HG02763 (cell line): ENCODE measurements at regions not wholly inside any gene's neighbourhood (a gene's known extent, or its start where the extent isn't known, plus 50 kb on each side); places are given as distances from the start of the nearest gene placed in this dataset.
"Not testable (repeated sequence)": the region's sequence is repeated elsewhere in the genome, so short reads cannot be mapped to it uniquely, and the experiment has no call there.

Experiments used
- ATAC-seq: cut with Tn5 transposase; IDR thresholded peaks from one replicate; pipeline ENCODE4 v1.9.1; 2021; ENCODE audit warnings: mild to moderate bottlenecking, moderate library complexity; ENCODE audit not compliant: unreplicated experiment

- ATAC-seq, result no peak
Measured at GRCh38 chr18:78240627-78241252, 738.9 kb upstream of the SALL3 start.

DNA sequence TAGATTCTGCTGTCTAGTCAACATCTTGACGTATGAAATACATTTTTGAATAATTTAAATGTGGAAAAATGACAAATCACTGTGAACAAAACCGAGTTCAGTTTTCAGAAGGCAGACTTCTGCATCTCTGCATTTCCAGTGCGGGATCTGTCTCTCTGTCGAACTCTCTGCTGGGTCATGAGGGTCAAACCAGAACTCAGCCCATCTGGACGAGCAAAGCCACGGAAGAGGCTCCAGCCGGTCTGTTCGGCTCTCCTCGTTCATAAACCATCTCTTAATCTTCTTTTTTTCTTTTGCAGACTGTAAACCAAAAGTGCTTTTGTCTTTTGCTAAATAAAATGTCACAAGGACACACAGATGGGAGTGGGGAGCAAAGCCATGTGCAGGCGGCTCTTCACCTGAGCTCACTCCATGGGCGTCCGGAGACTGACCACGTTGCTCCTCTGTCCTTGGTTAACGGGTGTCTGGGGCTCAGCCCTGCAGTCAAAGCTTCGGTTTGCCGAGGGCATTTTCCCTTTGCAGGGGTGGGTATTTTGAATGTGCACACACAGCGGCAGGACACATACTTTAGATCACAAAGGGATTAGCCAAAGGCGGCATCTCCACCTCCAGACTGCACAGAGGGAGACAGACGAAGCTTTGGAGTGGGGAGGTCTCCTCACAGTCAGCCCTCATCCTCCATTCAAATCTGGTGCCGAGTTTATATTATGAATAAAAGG lies 737.9 kb upstream of the SALL3 start:
- no peak for ATAC-seq

- ATAC-seq, result no peak
Measured at GRCh38 chr18:78242254-78242643, 737.4 kb upstream of the SALL3 start.

GRCh38 chr18:78242806-78243205 lies 736.8 kb upstream of the SALL3 start:
- ATAC-seq, result no peak

GRCh38 chr18:78244779-78245178 lies 734.8 kb upstream of the SALL3 start:
- no peak for ATAC-seq

DNA sequence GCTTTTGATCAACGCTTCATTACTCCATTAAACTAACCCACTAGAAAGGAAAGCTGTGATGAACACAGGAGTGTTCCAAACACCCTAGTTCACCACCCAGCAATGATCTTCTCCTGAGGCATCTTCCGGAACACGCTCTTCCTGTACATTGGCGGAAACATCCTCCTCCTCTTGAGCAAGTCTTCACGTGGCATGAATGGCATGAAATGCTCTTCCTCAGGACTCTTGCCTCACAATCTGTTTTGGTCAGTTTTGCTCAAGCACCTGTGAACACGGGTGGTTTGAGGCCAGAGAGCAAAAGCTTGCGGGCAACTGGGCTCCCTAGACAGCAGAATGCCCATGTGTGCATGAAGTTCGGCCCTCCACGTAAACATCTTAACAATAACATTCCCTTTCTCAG lies 734.2 kb upstream of the SALL3 start:
- no peak for ATAC-seq

- ATAC-seq, result no peak
Measured at GRCh38 chr18:78246050-78246449, 733.6 kb upstream of the SALL3 start.

- ATAC-seq, result no peak
Measured at GRCh38 chr18:78246588-78246987, 733.0 kb upstream of the SALL3 start.

DNA sequence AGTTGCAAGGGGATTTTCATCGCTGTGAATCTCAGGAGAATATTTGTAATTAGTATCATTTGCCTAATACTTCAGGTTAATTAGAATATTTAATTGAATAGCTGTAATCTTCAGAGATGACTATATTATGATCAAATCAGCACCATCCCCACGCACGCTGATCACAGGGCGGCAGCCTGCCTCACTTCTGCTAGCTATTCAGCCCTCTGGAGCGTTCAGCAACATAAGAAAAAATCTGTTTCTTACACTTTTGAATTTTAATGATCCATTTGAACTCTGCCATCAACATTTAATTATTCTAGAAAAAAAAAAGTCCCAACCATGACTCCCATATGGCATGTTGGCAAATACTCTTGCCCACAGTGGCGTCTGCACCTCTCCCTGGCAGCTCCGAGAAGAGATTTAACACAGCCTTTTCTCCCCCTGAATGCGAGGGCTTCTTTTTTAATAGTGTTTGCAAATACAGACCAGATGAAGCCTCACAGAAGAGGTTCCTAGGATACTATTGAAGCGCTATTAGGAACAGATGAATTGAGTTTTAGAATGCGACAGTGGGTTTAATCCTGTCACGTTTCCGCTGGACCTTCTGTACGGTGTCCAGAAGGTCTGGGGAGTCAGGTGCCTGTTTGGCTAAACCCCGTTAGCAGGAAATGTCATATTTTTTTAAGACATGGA lies 731.9 kb upstream of the SALL3 start:
- no peak for ATAC-seq

- no peak for ATAC-seq
Measured at GRCh38 chr18:78255013-78255412, 724.6 kb upstream of the SALL3 start.

GRCh38 chr18:78268226-78268988 lies 711.2 kb upstream of the SALL3 start:
- no peak for ATAC-seq

GRCh38 chr18:78271790-78272189 lies 707.8 kb upstream of the SALL3 start:
- ATAC-seq, result no peak

GRCh38 chr18:78273876-78274275 lies 705.7 kb upstream of the SALL3 start:
- no peak for ATAC-seq

GRCh38 chr18:78283425-78283824 lies 696.2 kb upstream of the SALL3 start:
- not testable (repeated sequence) for ATAC-seq

GRCh38 chr18:78292618-78293380 lies 686.8 kb upstream of the SALL3 start:
- ATAC-seq, result no peak

GRCh38 chr18:78293540-78293939 lies 686.1 kb upstream of the SALL3 start:
- ATAC-seq, result no peak

GRCh38 chr18:78293940-78294541 lies 685.6 kb upstream of the SALL3 start:
- ATAC-seq, result no peak

DNA sequence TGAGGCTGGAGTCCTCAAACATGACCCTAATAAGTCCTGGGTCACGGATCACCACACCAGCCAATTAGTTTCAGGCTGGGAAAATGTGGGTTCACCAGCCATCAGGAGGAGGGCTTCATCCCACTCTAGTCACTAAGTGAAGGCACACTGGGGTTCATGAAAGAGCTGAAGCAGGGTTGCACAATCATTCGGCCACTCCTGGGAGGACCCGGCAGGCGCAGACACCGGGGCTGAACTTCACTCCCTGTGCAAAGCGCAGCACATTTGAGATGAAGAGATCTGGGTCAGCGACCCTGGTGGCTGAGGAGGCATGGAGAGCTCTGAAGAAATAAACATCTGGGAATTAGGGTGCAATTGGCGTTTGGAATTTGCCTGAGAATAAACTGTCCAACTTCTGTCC lies 684.4 kb upstream of the SALL3 start:
- ATAC-seq, result no peak

GRCh38 chr18:78296166-78296565 lies 683.5 kb upstream of the SALL3 start:
- no peak for ATAC-seq

- ATAC-seq, result no peak
Measured at GRCh38 chr18:78297048-78297447, 682.6 kb upstream of the SALL3 start.
